Ishikawa (cell line): ENCODE measurements at regions not wholly inside any gene's neighbourhood (a gene's known extent, or its start where the extent isn't known, plus 50 kb on each side); places are given as distances from the start of the nearest gene placed in this dataset.

ENCODE experiments used
- CEBPB ChIP-seq: IDR thresholded peaks from 2 replicates; pipeline ENCODE4 v1.6.1; 2012
- CREB1 ChIP-seq: IDR thresholded peaks from 2 replicates; pipeline ENCODE4 v1.6.1; 2012; ENCODE audit warnings: low read depth
- EGR1 ChIP-seq: IDR thresholded peaks from 2 replicates; pipeline ENCODE4 v1.6.1; 2012
- EP300 ChIP-seq: IDR thresholded peaks from 2 replicates; pipeline ENCODE4 v1.6.1; 2012; ENCODE audit warnings: borderline replicate concordance
- FOXM1 ChIP-seq: IDR thresholded peaks from 2 replicates; pipeline ENCODE4 v1.6.1; 2012; ENCODE audit warnings: low read depth, borderline replicate concordance
- MAX ChIP-seq: IDR thresholded peaks from 2 replicates; pipeline ENCODE4 v1.6.1; 2012
- NFIC ChIP-seq: IDR thresholded peaks from 2 replicates; pipeline ENCODE4 v1.6.1; 2012
- RAD21 ChIP-seq: IDR thresholded peaks from 2 replicates; pipeline ENCODE4 v1.6.1; 2012; ENCODE audit warnings: low read depth
- REST ChIP-seq: IDR thresholded peaks from 2 replicates; pipeline ENCODE4 v1.6.1; 2012; ENCODE audit warnings: low read depth, mild to moderate bottlenecking
- TAF1 ChIP-seq: IDR thresholded peaks from 2 replicates; pipeline ENCODE4 v1.6.1; 2012; ENCODE audit warnings: low read depth, mild to moderate bottlenecking
- TCF12 ChIP-seq: IDR thresholded peaks from 2 replicates; pipeline ENCODE4 v1.6.1; 2012; ENCODE audit warnings: low read depth
- TEAD4 ChIP-seq: IDR thresholded peaks from 2 replicates; pipeline ENCODE4 v1.6.1; 2012
- USF1 ChIP-seq: IDR thresholded peaks from 2 replicates; pipeline ENCODE4 v1.6.1; 2012
- YY1 ChIP-seq: IDR thresholded peaks from 2 replicates; pipeline ENCODE4 v1.6.1; 2012; ENCODE audit warnings: low read depth
- ZBTB7A ChIP-seq: IDR thresholded peaks from 2 replicates; pipeline ENCODE4 v1.6.1; 2012; ENCODE audit warnings: low read depth

- TF ChIP-seq FOXM1 (no peak), MAX (no peak), YY1 (no peak), USF1 (no peak), CREB1 (no peak), REST (no peak), TCF12 (no peak), EP300 (no peak), CEBPB (no peak), RAD21 (no peak), TEAD4 (no peak), TAF1 (no peak), NFIC (no peak)
Observed at GRCh38 chr6:3565291-3565690, 108.4 kb upstream of the SLC22A23 start.

- TF ChIP-seq EGR1 (no peak), YY1 (no peak), TCF12 (no peak), CEBPB (no peak), CREB1 (no peak), REST (no peak), EP300 (no peak), RAD21 (no peak), USF1 (no peak), TEAD4 (no peak), NFIC (no peak), TAF1 (no peak), ZBTB7A (no peak), MAX (no peak), FOXM1 (no peak)
Observed at GRCh38 chr6:3561725-3562124, 104.9 kb upstream of the SLC22A23 start.

GRCh38 chr6:3560211-3560610, 103.4 kb upstream of the SLC22A23 start:
- TF ChIP-seq TCF12 (no peak), EGR1 (no peak), EP300 (no peak), YY1 (no peak), TAF1 (no peak), MAX (no peak), NFIC (no peak), FOXM1 (no peak), CREB1 (no peak), RAD21 (no peak), REST (no peak)

- TF ChIP-seq RAD21 (no peak), USF1 (no peak), CREB1 (no peak), ZBTB7A (no peak), TEAD4 (no peak), MAX (no peak), YY1 (no peak), NFIC (no peak), REST (no peak), TAF1 (no peak), EGR1 (no peak), TCF12 (no peak), FOXM1 (no peak)
Observed at GRCh38 chr6:3559561-3559960, 102.7 kb upstream of the SLC22A23 start.
